Astrocyte of the spinal cord (primary cell): ENCODE measurements at regions not wholly inside any gene's neighbourhood (a gene's known extent, or its start where the extent isn't known, plus 50 kb on each side); places are given as distances from the start of the nearest gene placed in this dataset.

Experiments
- DNase-seq: peaks from one replicate; pipeline ENCODE4 v3.0.0; 2011; ENCODE audit warnings: low read depth, low spot score
- H3K4me3 ChIP-seq: 2 replicates; pipeline ENCODE4 v1.5.1; 2011; ENCODE audit warnings: low read depth, mild to moderate bottlenecking, low read length, moderate library complexity
- CTCF ChIP-seq: IDR thresholded peaks from 2 replicates; pipeline ENCODE4 v1.5.1; 2012; ENCODE audit warnings: low read depth, mild to moderate bottlenecking, low read length, inconsistent platforms
- in situ Hi-C: cut with HindIII; loops from 2 replicates; pipeline ENCODE4 v1.10.0; 2017; ENCODE audit warnings: low sequenced_read_pairs

- in situ Hi-C loops: no loop called here
- no peak overlapping the region for H3K4me3 ChIP-seq
- DNase-seq: no peak
- TF ChIP-seq CTCF: no peak
Observed at GRCh38 chr2:142791335-142791734, 86.1 kb upstream of the KYNU start.

GRCh38 chr2:142786918-142787702, 90.4 kb upstream of the KYNU start:
- DNase-seq: no peak
- in situ Hi-C loops: no loop called here
- H3K4me3 ChIP-seq: no peak overlapping the region
- no peak for TF ChIP-seq CTCF

GRCh38 chr2:142782942-142783443, 94.5 kb upstream of the KYNU start:
- TF ChIP-seq CTCF: no peak
- in situ Hi-C loops: no loop called here
- DNase-seq: no peak
- no peak overlapping the region for H3K4me3 ChIP-seq

GRCh38 chr2:142781146-142781545, 96.3 kb upstream of the KYNU start:
- in situ Hi-C loops: no loop called here
- H3K4me3 ChIP-seq: no peak overlapping the region
- DNase-seq: no peak
- TF ChIP-seq CTCF: no peak

- no peak for DNase-seq
- TF ChIP-seq CTCF: no peak
- H3K4me3 ChIP-seq: no peak overlapping the region
- in situ Hi-C loops: no loop called here
Observed at GRCh38 chr2:142778289-142778688, 99.2 kb upstream of the KYNU start.

GRCh38 chr2:142777742-142778141, 99.7 kb upstream of the KYNU start:
- TF ChIP-seq CTCF: no peak
- H3K4me3 ChIP-seq: no peak overlapping the region
- in situ Hi-C loops: no loop called here
- no peak for DNase-seq
